HG03460 (cell line): ENCODE measurements at regions not wholly inside any gene's neighbourhood (a gene's known extent, or its start where the extent isn't known, plus 50 kb on each side); places are given as distances from the start of the nearest gene placed in this dataset.

Experiments
- ATAC-seq: cut with Tn5 transposase; IDR thresholded peaks from one replicate; pipeline ENCODE4 v1.9.1; 2021; ENCODE audit not compliant: unreplicated experiment

DNA sequence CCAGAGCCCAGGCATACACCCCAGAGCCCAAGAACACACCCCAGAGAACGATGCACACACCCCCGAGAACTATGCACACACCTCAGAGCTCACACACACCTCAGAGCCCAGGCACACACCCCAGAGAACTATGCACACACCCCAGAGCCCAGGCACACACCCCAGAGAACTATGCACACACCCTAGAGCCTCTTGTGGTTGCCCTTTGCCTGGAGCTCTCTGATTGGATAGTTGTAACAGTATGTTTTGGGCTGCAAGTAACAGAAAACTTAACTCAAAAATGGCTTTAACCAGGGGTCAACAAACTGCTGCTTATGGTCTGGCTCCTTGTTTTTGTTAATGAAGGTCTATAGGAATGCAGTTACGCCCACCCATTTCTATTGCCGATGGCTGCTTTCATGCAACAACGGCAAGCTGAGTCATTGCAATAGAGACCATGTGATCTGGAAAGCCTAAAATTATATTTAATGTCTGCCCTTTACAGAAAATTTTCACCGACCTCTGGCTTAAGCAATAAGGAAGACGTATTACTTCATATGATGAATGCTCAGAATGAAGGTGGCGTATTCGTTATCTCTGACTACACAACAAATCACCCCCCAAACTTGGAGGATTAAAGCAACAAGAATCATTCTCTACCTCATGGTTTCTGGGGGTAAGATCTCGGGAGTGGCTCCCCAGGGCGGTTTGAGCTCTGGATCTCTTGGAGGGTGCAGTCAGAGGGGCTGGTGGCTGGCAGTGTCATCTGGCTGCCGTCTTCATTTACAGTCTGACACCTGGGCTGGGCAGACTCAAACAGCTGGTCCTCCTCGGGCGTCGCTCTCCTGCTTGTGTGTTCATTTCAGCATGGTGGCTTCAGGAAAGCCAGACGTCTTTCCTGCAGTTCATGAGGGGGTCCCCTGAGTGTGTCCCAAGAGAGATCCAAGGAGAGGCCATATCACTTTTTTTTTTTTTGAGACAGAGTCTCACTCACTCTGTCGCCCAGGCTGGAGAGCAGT lies 66.3 kb upstream of the NCOR2 start:
- no peak for ATAC-seq

DNA sequence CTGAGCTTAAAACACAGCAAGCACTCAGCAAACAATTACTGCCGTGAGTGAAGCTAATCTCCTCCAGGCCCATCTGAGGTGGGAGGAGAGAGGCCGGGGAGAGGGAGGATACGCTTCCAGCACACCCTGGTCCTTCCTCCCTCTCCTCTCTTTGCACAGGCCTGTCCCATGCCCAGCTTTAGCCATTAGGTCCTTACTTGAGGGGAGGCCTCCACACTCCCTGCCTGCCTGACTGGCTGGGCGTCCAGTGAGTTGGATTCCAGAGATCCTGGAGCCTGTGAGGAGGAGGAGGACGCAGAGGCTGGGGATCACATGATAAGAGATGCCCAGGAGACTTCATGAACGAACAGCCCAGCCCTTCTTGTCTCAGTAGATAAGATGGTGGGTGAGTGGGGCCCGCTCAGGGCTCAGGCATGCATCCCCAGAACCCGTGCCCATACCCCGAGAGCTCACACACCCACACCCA lies 65.1 kb upstream of the NCOR2 start:
- ATAC-seq = no peak

DNA sequence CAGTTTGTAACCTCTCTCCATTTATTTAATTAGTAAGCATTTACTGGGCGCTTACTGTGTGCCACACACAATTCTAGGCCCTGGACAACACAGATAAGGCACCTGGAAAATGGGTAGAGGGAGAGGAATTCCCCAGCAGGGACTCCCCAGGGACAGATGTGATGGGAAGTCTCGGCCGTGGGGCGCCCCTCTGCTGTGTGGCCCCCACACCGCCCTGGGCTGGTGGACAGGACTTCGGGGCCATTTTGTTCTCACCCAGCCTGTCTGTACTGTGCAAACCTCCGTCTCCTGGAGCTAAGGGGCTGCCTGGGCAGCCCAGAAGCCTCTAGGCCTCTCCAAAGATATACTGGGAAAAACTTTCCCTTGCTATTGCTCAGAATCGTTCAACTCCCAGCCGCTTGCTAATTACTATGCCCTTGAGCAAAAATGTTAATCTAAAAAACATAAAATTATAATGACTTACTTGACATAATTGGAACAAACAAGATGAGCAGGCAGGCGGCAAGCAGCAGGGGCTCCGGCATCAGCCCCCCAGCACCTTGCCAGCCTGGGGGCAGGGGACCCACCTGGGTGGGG lies 64.4 kb upstream of the NCOR2 start:
- ATAC-seq = no peak

DNA sequence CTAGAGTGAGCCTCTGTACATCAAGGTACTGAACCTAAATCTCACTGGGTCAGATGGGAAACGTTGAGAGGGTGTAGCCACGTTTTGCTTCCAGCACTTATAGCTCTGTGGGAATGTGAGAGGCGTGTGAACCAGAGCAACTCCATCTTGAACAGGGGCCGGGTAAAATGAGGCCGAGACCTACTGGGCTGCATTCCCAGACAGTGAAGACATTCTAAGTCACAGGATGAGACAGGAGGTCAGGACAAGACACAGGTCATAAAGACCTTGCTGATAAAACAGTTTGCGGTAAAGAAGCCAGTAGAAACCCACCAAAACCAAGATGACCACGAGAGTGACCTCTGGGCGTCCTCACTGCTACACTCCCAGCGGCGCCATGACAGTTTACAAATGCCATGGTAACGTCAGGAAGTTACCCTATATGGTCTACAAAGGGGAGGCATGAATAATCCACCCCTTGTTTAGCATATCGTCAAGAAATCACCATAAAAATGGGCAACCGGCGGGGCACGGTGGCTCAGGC lies 63.4 kb upstream of the NCOR2 start:
- no peak for ATAC-seq

DNA sequence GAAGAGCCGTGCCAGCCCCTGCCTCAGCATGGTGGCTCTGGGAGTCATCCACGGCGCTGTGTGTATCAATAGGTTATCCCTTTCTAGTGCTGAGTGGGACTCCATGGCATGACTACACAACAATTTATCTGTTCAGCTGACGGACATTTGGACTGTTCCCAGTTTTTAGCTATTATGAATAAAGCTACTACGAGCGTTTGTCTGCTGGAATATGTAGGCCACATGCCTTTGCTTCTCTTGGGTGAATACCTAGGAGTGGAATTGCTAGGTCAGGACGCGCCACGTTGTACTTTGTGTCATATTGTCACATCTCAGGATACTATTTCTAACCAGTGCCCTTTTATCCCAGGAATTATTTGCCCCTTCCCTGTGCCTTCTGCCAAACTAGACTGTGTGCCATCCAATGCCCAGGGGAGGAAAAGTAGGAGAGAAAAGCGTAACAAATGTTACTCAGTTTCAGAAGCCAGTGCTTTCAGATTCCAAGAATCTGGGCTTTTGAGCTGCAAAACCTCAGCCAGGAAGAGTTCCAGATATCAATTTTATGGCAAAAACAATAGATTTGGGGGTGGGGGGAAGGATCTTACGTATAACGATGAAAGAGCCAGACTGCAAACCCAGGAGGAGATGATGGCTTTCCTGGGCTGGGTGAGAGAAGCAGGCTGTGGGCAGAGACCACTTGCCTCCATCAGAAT lies 62.5 kb upstream of the NCOR2 start:
- no peak for ATAC-seq

DNA sequence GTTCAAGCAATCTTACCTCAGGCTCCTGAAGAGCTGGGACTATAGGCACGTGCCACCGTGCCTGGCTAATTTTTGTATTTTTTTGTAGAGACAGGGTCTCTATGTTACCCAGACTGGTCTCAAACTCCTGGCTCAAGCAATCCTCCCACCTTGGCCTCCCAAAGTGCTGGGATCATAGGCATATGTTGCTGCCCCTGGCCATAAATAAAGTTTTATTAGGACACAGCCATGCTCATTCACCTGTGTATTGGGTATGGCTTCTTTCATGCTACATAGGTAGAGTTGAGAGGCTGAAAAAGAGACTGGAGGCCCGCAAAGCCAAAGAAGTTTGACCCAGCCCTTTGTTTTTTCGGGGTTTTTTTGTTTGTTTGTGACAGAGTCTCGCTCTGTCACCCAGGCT lies 61.7 kb upstream of the NCOR2 start:
- ATAC-seq = no peak

DNA sequence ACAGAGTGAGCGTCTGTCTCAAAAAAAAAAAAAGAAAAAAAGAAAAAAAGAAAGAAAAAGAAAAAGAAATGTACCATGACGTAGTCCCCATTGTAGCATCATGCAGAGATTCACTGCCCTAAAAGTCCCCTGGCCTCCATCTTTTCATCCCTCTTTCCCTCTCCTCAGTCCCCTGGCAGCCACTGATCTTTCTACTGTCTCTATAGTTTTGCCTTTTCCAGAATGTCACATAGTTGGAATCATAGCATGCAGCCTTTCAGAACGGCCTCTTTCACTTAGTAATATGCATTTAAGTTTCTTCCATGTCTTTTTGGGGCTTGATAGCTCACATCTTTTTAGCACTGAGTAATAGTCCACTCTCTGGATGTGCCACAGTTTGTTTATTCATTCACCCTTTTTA lies 60.5 kb upstream of the NCOR2 start:
- ATAC-seq = no peak

DNA sequence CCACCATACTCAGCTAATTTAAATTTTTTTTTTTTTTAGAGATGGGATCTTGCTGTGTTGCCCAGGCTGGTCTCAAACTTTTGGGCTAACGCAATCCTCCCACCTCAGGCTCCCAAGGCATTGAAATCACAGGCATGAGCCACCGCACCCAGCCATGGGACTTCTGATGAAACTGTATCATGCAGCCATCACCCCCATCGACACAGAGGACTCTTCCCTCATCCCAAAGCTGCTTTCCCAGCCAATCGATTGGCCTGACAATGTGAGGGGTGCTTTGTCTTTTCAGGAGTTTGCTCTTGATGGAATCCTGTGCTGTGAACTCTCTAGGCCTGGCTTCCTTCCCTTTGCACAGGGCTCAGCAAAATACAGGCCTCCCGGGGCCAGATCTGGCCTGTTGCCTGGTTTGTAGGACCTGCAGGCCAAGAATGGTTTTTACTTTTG lies 59.6 kb upstream of the NCOR2 start:
- no peak for ATAC-seq

DNA sequence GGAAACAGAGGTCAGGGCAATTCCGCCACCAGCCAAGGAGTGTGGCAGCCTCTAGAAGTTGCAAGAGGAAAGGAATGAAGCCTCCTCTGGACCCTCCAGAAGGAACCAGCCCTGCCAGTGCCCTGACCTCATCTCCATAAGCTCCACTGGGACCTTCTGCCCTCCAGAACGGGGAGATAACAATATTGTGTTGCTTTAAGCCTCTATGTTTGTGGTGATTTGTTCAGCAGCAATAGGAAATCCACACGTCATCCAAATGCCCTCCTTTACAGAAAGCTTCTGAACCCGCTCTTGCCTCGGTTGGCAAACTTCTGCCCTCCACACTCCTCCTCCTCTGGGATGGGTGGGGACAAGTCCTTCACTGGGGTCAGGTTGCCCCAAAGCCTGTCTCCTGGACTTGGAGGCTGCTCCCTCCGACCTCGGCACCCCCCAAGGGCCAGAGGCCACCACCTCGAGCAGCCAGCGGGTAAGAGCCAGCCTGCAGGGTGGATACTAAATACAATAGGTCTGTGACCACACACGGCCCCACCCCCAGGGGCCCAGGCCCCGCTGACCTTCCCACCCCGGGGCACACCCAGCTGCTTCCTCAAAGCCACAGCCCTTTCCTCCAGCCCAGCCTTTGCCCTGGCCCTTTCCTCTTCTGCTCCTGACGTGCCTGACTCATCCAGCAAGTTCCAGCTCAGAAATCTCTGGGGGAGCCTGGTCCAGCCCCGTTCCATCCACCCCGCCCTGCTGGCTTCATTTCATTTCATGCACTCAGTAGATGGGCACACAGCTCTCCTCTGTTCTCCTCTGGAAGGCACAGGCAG lies 58.7 kb upstream of the NCOR2 start:
- ATAC-seq = no peak

DNA sequence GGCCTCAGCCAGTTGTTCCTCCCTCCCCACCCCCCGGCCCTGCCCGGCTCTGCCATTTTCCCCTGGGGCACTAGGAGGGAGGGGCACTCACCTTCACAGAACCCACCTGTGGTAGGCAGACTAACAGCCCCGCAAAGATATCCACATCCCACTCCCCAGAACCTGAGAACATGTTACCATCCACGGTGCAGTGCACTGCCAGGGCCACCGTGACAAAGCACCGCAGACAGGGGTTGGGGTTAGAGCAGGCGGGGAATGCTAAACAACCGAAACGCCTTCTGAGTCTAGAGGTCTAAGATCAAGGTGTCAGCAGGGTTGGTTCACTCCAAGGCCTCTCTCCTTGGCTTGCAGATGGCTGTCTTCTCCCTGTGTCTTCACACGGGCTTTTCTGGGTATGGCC lies 57.4 kb upstream of the NCOR2 start:
- ATAC-seq = no peak

DNA sequence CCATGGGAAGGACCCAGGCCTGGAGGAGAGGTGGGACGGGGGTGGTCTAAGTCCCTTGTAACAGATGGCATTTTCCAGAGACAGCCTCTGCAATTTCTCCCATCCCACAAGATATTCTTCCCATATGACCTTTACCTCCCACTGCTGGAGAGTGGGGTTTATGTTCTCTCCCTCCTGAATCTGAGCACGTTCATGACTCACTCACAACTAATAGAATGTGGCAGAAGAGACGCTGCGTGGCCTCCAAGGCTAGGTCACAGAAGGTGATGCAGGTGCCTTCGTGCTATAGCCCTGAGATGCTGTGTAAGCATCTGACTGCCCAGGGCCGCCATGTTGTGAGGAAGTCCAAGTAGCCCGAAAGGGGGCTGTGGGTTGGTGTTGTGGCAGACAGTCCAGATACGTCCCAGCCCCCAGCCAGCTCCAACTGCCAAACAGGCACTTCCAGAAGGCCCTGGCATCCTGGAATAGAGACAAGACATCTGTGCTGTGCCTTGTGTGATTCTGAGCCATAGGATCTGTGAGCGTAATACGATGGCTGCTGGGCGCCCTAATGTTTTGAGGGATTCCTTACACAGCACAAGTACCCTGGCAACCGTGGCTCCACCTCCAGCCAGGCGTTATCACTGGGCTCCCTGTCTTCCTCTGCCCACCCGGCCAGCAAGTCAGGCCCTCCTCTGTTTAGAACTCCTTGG lies 56.1 kb upstream of the NCOR2 start:
- ATAC-seq = no peak

DNA sequence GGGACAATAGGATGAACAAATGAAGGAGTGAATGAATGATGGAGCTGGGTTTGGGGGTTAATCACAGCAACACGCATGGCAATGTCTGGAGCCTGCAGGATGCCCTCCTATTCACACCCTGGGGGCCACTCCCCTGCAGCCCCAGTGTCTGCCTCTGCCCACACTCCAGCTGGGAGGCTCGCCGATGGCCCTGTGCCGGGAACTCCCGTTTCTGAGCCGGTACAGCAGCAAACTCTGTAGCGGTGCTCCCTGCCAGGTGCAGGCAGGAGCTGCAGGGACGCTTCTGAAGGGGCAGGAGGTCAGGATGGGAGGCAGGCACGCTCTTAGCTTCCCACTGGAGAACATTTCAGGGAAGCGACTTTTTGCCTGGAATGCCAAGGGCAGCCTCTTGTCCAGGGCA lies 55.4 kb upstream of the NCOR2 start:
- no peak for ATAC-seq

DNA sequence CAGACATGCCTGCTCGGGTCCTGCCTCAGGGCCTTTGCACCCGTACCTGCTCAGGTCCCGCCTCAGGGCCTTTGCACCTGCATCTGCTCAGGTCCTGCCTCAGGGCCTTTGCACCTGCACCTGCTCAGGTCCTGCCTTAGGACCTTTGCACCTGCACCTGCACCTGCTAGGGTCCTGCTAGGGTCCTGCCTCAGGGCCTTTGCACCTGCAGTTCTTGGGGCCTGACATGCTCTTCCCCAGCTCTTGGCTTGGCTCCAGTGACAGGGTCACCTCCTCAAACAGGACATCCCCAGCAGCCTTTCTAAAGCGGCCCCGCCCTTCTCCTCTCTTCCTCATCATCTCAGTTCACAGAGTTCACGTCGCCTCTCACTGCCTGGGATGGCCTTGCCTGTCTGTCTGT lies 54.9 kb upstream of the NCOR2 start:
- ATAC-seq = no peak

DNA sequence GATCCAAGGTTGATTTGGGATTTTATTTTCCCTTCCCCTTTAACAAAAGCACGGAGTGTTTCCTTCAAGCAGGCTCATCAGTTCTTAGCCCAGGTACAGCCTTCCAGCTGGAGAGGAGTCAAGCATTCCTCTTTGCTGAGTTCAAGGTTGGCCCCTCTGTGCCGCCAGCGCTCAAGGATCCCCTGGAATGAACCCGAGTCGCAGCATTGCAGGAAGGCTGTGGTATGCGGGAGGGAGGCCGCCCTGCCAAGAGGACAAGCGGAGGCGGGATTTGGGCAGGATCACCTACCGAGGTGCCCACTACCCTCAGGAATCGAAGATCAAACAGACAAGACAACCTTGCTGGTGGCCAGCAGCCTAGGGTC lies 53.9 kb upstream of the NCOR2 start:
- ATAC-seq = no peak

DNA sequence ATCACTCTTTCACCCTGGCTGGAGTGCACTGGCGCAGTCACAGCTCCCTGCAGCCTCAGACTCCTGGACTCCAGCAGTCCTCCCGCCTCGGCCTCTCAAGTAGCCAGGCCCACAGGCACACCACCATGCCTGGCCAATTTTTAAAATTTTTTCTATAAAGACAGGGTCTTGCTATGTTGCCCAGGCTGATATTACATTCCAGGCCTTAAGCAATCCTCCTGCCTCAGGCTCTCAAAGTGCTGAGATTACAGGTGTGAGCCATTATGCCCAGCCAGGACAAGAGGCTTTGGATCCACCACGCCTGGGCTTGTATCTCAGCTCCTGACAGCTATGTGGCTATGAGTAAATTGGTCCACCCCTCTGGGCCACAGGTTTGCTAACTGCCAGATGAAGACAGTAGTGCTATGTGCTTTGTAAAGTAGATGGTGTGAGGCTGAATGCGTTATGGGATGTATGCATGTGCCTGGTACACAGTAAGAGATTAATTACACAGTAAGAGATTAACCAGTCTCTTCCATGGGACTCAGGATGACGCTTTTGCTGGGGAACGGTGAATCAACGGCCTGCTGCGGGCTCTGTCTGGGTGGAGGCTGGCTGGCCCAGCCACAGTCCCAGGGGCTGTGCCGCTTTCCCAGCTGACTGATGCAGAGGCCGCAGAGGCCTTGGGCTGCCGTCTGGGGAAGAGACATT lies 53.3 kb upstream of the NCOR2 start:
- ATAC-seq = no peak

DNA sequence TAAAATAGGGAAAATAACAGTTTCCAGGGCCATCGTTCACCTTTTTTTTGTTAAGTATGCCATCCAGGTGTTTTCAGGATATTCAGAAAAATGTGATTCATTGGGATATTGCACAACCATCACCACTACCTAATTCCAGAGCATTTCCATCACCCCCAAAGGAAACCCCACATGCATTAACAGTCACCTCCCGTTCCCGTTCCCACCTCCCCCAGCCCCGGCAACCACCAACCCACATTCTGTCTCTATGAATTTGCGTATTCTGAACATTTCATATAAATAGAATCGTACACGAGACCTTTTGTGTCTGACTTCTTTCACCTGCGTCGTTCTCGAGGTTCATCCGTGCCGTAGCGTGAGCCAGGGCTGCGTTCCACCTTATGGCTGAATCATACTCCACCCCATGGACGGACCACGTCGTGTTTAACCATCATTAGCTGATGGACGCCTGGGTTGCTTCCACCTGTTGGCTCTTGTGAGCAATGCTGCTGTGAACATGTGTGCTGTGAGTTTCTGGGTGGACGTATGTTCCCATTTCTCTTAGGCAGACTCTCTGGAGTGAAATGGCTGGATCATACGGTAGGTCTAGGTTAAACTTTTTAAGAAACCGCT lies 51.0 kb upstream of the NCOR2 start:
- no peak for ATAC-seq

DNA sequence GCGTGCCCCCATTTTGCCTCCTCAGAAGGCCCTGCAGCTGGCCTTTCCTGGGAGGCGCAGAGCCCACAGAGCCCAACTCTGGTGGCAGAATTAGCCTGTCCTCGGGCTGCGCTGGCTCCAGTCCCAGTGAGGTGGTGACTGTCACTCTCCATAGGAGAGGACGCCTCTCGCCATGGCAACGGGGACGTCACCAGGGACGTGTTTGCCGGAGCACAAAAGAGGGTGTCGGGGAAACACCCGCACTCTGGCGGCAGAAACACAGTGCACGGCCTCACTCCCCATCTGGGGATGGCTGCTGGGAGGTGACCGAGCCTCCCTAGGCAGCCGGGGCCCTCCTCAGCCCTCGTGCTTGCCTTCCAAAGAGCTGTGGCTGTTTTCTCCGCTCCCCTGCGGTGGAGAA lies 50.2 kb upstream of the NCOR2 start:
- no peak for ATAC-seq
